KMS-11 (cell line): ENCODE measurements at regions not wholly inside any gene's neighbourhood (a gene's known extent, or its start where the extent isn't known, plus 50 kb on each side); places are given as distances from the start of the nearest gene placed in this dataset.
"Not testable (repeated sequence)": the region's sequence is repeated elsewhere in the genome, so short reads cannot be mapped to it uniquely, and the experiment has no call there.

Source experiments
- H2AFZ ChIP-seq: fragments of 200-600 bp; sonication (generic); 2 replicates; pipeline ENCODE4 v1.6.1; 2016; ENCODE audit warnings: antibody characterized with exemption, mixed run types, low read depth
- H3K27ac ChIP-seq: fragments of 200-600 bp; sonication (generic); 2 replicates; pipeline ENCODE4 v1.6.1; 2016; ENCODE audit warnings: mild to moderate bottlenecking, mixed run types
- H3K27me3 ChIP-seq: fragments of 200-600 bp; sonication (generic); 2 replicates; pipeline ENCODE4 v1.6.1; 2017; ENCODE audit warnings: mild to moderate bottlenecking, low read depth, mixed run types, moderate library complexity; ENCODE audit not compliant: insufficient read depth
- H3K36me3 ChIP-seq: fragments of 200-600 bp; sonication (generic); 2 replicates; pipeline ENCODE4 v1.6.1; 2017; ENCODE audit warnings: mild to moderate bottlenecking, mixed run types; ENCODE audit not compliant: insufficient read depth
- H3K4me1 ChIP-seq: fragments of 200-600 bp; sonication (generic); 2 replicates; pipeline ENCODE4 v1.6.1; 2016; ENCODE audit warnings: mild to moderate bottlenecking, low read depth, mixed run types; ENCODE audit not compliant: poor library complexity, severe bottlenecking
- H3K4me2 ChIP-seq: fragments of 200-600 bp; sonication (generic); 2 replicates; pipeline ENCODE4 v1.7.0; 2016; ENCODE audit warnings: mild to moderate bottlenecking, mixed run types
- H3K4me3 ChIP-seq: fragments of 200-600 bp; sonication (generic); IDR thresholded peaks from 2 replicates; pipeline ENCODE4 v1.6.1; 2017; ENCODE audit warnings: low read depth, low read length, mixed read lengths; ENCODE audit not compliant: insufficient read depth
- H3K79me2 ChIP-seq: fragments of 200-600 bp; sonication (generic); 2 replicates; pipeline ENCODE4 v1.6.1; 2016; ENCODE audit warnings: low read depth, mixed run types; ENCODE audit not compliant: insufficient read depth
- H3K9ac ChIP-seq: fragments of 200-600 bp; sonication (generic); 2 replicates; pipeline ENCODE4 v1.6.1; 2016; ENCODE audit warnings: mild to moderate bottlenecking, mixed run types
- H4K20me1 ChIP-seq: fragments of 200-600 bp; sonication (generic); 2 replicates; pipeline ENCODE4 v1.6.1; 2016; ENCODE audit warnings: mild to moderate bottlenecking, mixed run types; ENCODE audit not compliant: insufficient read depth
- CTCF ChIP-seq: fragments of 200-600 bp; sonication (generic); conservative IDR thresholded peaks from 2 replicates; pipeline ENCODE4 v1.6.1; 2017; ENCODE audit warnings: low read depth, mild to moderate bottlenecking, antibody characterized with exemption, low read length, moderate library complexity, mixed read lengths

GRCh38 chr10:9056521-9056920, 1002.0 kb downstream of the GATA3 start:
- Histone ChIP-seq H3K4me3 (no peak overlapping the region), H3K36me3 (no peaks in the 10 kb centered on the region), H3K4me1 (no peaks in the 10 kb centered on the region), H3K4me2 (no peak overlapping the region), H4K20me1 (no peaks in the 10 kb centered on the region; the same call in 1 of the 2 replicates), H3K27me3 (no peaks in the 10 kb centered on the region), H3K27ac (no peak overlapping the region), H3K9ac (no peak overlapping the region), H3K79me2 (no peaks in the 10 kb centered on the region), H2AFZ (no peak overlapping the region)
- TF ChIP-seq CTCF = no peak

- H3K36me3 ChIP-seq, H3K4me1 ChIP-seq, H3K27ac ChIP-seq, H2AFZ ChIP-seq, H3K79me2 ChIP-seq, H3K4me3 ChIP-seq, H3K9ac ChIP-seq, H3K4me2 ChIP-seq, H3K27me3 ChIP-seq, H4K20me1 ChIP-seq: not testable (repeated sequence)
These were observed 1002.8 kb downstream of the GATA3 start for GRCh38 chr10:9057293-9057692.

GRCh38 chr10:9060314-9060713, 1005.8 kb downstream of the GATA3 start:
- Histone ChIP-seq H3K4me2 (no peak overlapping the region), H3K4me3 (no peak overlapping the region), H3K9ac (no peak overlapping the region), H4K20me1 (no peaks in the 10 kb centered on the region), H3K27me3 (no peaks in the 10 kb centered on the region), H3K27ac (no peak overlapping the region), H3K36me3 (no peaks in the 10 kb centered on the region), H3K79me2 (no peaks in the 10 kb centered on the region), H3K4me1 (no peaks in the 10 kb centered on the region), H2AFZ (no peak overlapping the region)
- no peak for TF ChIP-seq CTCF

DNA sequence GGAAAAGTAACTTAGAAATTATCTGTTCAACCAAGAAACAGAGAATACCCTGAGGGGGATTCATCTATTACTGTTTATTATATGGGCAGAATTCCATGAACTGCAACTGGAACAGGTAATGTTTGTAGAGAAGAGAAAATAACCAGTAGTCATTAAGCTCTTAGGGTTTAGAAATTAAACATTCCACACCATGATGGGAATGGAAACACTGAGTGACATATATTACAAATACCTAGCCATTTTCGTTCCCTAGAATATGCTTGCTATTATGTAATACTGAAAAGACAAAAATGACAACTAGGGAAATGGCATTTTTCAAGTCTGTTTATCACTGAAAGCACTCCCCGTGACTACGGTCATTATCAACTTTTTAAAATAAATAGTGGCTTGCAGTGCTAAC, 1007.4 kb downstream of the GATA3 start:
- Histone ChIP-seq H3K36me3 (no peaks in the 10 kb centered on the region), H3K9ac (no peak overlapping the region), H3K79me2 (no peaks in the 10 kb centered on the region), H4K20me1 (no peaks in the 10 kb centered on the region), H2AFZ (no peak overlapping the region), H3K27ac (no peak overlapping the region), H3K4me3 (no peak overlapping the region), H3K27me3 (no peaks in the 10 kb centered on the region), H3K4me1 (no peaks in the 10 kb centered on the region), H3K4me2 (no peak overlapping the region)
- TF ChIP-seq CTCF = no peak

DNA sequence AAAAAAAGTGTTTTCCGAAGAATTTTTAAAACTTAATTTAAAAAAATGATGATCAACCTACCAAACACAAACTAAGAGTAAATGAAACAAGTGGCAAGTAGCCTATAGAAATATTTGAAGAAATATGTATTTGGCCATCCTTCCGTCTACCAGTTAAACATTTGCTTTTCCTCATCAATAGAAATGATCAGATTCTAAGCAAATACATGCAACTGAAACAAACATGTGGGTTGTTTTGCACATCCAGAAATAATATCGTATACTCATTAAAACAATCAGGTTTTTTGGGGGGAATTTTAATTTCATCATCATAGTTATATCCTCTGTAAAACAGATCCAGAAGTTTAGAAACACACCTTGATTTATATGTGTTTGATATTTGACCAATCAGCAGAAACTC, 1011.7 kb downstream of the GATA3 start:
- no peak overlapping the region for H3K27ac ChIP-seq
- H3K9ac ChIP-seq = no peak overlapping the region
- TF ChIP-seq CTCF = no peak
- H3K36me3 ChIP-seq = no peaks in the 10 kb centered on the region
- H3K79me2 ChIP-seq = no peaks in the 10 kb centered on the region
- H2AFZ ChIP-seq = no peak overlapping the region
- no peak overlapping the region for H3K4me3 ChIP-seq
- H3K4me2 ChIP-seq = no peak overlapping the region
- no peaks in the 10 kb centered on the region for H4K20me1 ChIP-seq
- no peaks in the 10 kb centered on the region for H3K4me1 ChIP-seq
- no peaks in the 10 kb centered on the region for H3K27me3 ChIP-seq
